ENCODE measurements at regions not wholly inside any gene's neighbourhood (a gene's known extent, or its start where the extent isn't known, plus 50 kb on each side); places are given as distances from the start of the nearest gene placed in this dataset.

DNA sequence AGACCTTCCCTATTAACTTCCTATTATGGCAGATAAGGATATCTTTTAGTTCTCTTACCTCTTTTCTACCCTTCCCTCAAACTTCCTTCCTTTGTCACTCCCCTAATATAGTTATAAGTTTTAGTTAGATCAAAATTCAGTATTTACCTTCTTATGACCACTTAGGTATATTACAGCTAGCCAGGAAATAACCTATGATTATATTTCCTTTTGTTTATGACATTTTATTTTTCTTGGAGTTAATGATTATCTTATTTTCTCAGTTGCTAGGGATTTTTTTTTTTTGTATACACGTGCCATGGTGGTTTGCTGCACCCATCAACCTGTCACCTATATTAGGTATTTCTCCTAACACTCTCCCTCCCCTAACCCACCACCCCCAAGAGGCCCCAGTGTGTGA is 88.2 kb upstream of the ZBED5 start:
- Histone ChIP-seq H3K27ac (replicated peaks) (no peak overlapping the region), H3K4me3 (replicated peaks; ENCODE audit: insufficient read depth, low read length) (no peak overlapping the region), H3K27me3 (ENCODE audit: insufficient read depth, poor library complexity, severe bottlenecking) (no peaks in the 10 kb centered on the region)
- DNase-seq (ENCODE audit: low read depth in 1 of 2, low spot score in 1 of 2), result no peak
- TF ChIP-seq, protein P1, sequence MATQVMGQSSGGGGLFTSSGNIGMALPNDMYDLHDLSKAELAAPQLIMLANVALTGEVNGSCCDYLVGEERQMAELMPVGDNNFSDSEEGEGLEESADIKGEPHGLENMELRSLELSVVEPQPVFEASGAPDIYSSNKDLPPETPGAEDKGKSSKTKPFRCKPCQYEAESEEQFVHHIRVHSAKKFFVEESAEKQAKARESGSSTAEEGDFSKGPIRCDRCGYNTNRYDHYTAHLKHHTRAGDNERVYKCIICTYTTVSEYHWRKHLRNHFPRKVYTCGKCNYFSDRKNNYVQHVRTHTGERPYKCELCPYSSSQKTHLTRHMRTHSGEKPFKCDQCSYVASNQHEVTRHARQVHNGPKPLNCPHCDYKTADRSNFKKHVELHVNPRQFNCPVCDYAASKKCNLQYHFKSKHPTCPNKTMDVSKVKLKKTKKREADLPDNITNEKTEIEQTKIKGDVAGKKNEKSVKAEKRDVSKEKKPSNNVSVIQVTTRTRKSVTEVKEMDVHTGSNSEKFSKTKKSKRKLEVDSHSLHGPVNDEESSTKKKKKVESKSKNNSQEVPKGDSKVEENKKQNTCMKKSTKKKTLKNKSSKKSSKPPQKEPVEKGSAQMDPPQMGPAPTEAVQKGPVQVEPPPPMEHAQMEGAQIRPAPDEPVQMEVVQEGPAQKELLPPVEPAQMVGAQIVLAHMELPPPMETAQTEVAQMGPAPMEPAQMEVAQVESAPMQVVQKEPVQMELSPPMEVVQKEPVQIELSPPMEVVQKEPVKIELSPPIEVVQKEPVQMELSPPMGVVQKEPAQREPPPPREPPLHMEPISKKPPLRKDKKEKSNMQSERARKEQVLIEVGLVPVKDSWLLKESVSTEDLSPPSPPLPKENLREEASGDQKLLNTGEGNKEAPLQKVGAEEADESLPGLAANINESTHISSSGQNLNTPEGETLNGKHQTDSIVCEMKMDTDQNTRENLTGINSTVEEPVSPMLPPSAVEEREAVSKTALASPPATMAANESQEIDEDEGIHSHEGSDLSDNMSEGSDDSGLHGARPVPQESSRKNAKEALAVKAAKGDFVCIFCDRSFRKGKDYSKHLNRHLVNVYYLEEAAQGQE (IDR thresholded peaks at IDR 0.05; ENCODE audit: insufficient replicate concordance, low read depth), result no peak
- TF ChIP-seq POLR2AphosphoS5 (IDR thresholded peaks at IDR 0.05; ENCODE audit: low read depth), result no peak
- no peak for TF ChIP-seq GABPA (IDR thresholded peaks at IDR 0.05; ENCODE audit: low read depth)
- no peak for TF ChIP-seq SPI1 (IDR thresholded peaks at IDR 0.05; ENCODE audit: borderline replicate concordance, low read depth)
- TF ChIP-seq, protein P2, sequence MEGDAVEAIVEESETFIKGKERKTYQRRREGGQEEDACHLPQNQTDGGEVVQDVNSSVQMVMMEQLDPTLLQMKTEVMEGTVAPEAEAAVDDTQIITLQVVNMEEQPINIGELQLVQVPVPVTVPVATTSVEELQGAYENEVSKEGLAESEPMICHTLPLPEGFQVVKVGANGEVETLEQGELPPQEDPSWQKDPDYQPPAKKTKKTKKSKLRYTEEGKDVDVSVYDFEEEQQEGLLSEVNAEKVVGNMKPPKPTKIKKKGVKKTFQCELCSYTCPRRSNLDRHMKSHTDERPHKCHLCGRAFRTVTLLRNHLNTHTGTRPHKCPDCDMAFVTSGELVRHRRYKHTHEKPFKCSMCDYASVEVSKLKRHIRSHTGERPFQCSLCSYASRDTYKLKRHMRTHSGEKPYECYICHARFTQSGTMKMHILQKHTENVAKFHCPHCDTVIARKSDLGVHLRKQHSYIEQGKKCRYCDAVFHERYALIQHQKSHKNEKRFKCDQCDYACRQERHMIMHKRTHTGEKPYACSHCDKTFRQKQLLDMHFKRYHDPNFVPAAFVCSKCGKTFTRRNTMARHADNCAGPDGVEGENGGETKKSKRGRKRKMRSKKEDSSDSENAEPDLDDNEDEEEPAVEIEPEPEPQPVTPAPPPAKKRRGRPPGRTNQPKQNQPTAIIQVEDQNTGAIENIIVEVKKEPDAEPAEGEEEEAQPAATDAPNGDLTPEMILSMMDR (IDR thresholded peaks at IDR 0.05; ENCODE audit: insufficient read depth, low read length), result no peak

DNA sequence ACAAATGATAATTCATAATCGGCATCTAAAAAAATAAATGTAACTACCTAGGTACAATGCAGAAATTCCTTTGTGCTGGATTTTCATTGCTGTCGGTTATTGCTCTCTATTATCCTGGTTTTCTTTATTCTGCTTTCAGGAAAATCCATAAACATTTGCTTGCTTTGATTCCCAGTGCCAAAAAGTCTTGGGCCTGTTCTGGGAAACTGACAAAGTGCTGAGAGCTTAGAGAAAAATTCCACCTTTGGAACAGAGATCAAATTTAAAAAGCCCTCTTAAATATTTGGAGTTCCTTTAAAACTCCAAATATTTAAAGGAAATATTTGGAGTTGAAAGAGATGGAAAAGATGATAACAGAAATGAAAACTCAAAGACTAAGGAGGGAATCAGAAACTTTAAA is 87.3 kb upstream of the ZBED5 start:
- no peak for TF ChIP-seq GABPA (IDR thresholded peaks at IDR 0.05; ENCODE audit: low read depth)
- H3K27me3 ChIP-seq (ENCODE audit: insufficient read depth, poor library complexity, severe bottlenecking), result no peaks in the 10 kb centered on the region
- H3K27ac ChIP-seq (replicated peaks), result no peak overlapping the region
- no peak overlapping the region for H3K4me3 ChIP-seq (replicated peaks; ENCODE audit: insufficient read depth, low read length)
- DNase-seq (ENCODE audit: low read depth in 1 of 2, low spot score in 1 of 2), result no peak

DNA sequence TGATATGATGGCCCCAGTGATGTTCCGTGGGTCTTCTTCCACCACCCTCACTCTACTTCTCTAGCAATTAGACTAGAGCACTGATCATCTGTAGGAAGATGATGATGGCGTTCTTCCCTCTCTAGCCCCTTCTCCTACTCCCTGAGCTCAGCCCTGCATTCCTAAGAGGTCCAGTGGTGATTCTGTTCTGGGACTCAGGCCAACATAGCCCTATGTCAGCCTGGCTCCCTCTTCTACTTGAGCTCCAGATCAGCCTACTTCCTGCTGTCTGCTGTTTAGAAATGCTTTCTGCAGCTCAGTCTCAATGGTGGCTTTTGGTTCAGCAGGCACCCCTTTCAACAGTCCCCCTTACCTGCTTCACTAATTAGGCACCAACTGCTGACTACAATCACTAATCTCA is 86.1 kb upstream of the ZBED5 start:
- no peak overlapping the region for H3K27ac ChIP-seq (replicated peaks)
- TF ChIP-seq SPI1 (IDR thresholded peaks at IDR 0.05; ENCODE audit: borderline replicate concordance, low read depth), result no peak
- no peak for TF ChIP-seq POLR2AphosphoS5 (IDR thresholded peaks at IDR 0.05; ENCODE audit: low read depth)
- TF ChIP-seq GABPA (IDR thresholded peaks at IDR 0.05; ENCODE audit: low read depth), result no peak
- DNase-seq (ENCODE audit: low read depth in 1 of 2, low spot score in 1 of 2), result no peak
- no peaks in the 10 kb centered on the region for H3K27me3 ChIP-seq (ENCODE audit: insufficient read depth, poor library complexity, severe bottlenecking)
- no peak overlapping the region for H3K4me3 ChIP-seq (replicated peaks; ENCODE audit: insufficient read depth, low read length)

DNA sequence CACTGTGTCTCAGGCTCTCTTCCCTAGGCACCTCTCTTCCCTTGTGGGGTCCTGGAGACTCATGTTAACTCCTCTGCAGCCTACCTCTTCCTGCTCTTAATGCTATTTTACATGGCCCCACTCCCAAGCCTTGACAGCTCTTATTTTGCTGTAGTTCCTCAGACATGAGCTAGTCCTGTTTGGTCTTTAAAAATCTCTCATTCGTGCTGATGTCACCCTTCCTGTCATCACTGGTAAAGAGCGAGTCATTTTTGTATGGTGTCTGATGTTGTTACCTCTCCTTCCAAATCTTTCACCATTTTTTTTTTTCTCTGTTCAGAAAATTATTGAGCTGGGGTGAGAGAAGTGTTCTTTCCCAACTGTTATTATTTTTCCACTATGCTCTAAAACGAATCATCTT is 84.8 kb upstream of the ZBED5 start:
- no peak for DNase-seq (ENCODE audit: low read depth in 1 of 2, low spot score in 1 of 2)
- no peaks in the 10 kb centered on the region for H3K27me3 ChIP-seq (ENCODE audit: insufficient read depth, poor library complexity, severe bottlenecking)
- TF ChIP-seq, protein P1 (IDR thresholded peaks at IDR 0.05; ENCODE audit: insufficient replicate concordance, low read depth), result no peak
- TF ChIP-seq, protein P2 (IDR thresholded peaks at IDR 0.05; ENCODE audit: insufficient read depth, low read length), result no peak
- TF ChIP-seq SPI1 (IDR thresholded peaks at IDR 0.05; ENCODE audit: borderline replicate concordance, low read depth), result no peak
- no peak for TF ChIP-seq POLR2AphosphoS5 (IDR thresholded peaks at IDR 0.05; ENCODE audit: low read depth)
- TF ChIP-seq GABPA (IDR thresholded peaks at IDR 0.05; ENCODE audit: low read depth), result no peak
- H3K4me3 ChIP-seq (replicated peaks; ENCODE audit: insufficient read depth, low read length), result no peak overlapping the region
- no peak overlapping the region for H3K27ac ChIP-seq (replicated peaks)

DNA sequence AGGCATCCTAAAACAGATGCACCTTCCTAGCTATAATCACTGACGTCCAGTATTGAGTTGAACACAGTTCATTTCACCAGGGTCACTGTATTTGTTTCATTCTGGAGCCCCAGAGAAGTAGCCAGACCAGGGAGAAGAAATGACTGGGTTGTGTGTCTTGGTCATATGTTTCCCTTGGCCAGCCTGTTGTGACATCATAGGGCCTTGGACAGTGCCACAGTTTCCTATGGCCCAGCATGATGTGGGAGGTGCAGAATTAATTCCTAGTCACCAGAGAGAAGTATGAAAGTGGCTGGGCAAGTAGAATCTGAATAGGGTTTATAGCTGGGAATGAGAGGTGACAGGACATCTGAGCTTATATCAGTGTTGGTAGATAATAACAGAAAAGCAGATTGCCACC is 84.0 kb upstream of the ZBED5 start:
- no peak for DNase-seq (ENCODE audit: low read depth in 1 of 2, low spot score in 1 of 2)
- no peak for TF ChIP-seq SPI1 (IDR thresholded peaks at IDR 0.05; ENCODE audit: borderline replicate concordance, low read depth)
- TF ChIP-seq POLR2AphosphoS5 (IDR thresholded peaks at IDR 0.05; ENCODE audit: low read depth), result no peak
- TF ChIP-seq, protein P1 (IDR thresholded peaks at IDR 0.05; ENCODE audit: insufficient replicate concordance, low read depth), result no peak
- TF ChIP-seq, protein P2 (IDR thresholded peaks at IDR 0.05; ENCODE audit: insufficient read depth, low read length), result no peak
- TF ChIP-seq GABPA (IDR thresholded peaks at IDR 0.05; ENCODE audit: low read depth), result no peak
- Histone ChIP-seq H3K27ac (replicated peaks) (no peak overlapping the region), H3K27me3 (ENCODE audit: insufficient read depth, poor library complexity, severe bottlenecking) (no peaks in the 10 kb centered on the region), H3K4me3 (replicated peaks; ENCODE audit: insufficient read depth, low read length) (no peak overlapping the region)

Data from HL-60 (cell line).